BJ (cell line): ENCODE measurements at regions not wholly inside any gene's neighbourhood (a gene's known extent, or its start where the extent isn't known, plus 50 kb on each side); places are given as distances from the start of the nearest gene placed in this dataset.

Experiments
- CTCF ChIA-PET: fragments of 350-600 bp; formaldehyde crosslinking; extraction: SDS; loops from one replicate; lab custom pipeline; 2021; ENCODE audit warnings: antibody characterized with exemption, inconsistent platforms; lab: Yijun Ruan, JAX
- POLR2A ChIA-PET: fragments of 300-600 bp; sonication (Branson Sonifier 250); formaldehyde crosslinking; extraction: SDS; loops from one replicate; lab custom pipeline; 2021; ENCODE audit warnings: antibody characterized with exemption; lab: Charles Lee
- DNase-seq: peaks from one replicate; pipeline ENCODE4 v3.0.0-alpha.2; 2011; ENCODE audit warnings: low read depth
- H3K27me3 ChIP-seq: 2 replicates; pipeline ENCODE4 v1.6.0; 2011; ENCODE audit warnings: low read length; ENCODE audit not compliant: control insufficient read depth, insufficient read depth
- H3K36me3 ChIP-seq: 2 replicates; pipeline ENCODE4 v1.5.1; 2011; ENCODE audit warnings: low read length; ENCODE audit not compliant: control insufficient read depth, insufficient read depth
- H3K4me3 ChIP-seq: 2 replicates; pipeline ENCODE4 v1.5.1; 2011; ENCODE audit warnings: low read depth, mild to moderate bottlenecking, control low read depth, low read length
- TF ChIP-seq, protein P1 (sequence below): IDR thresholded peaks from 2 replicates; pipeline ENCODE4 v1.5.1; 2011; ENCODE audit warnings: low read depth, mild to moderate bottlenecking, control low read depth, inconsistent platforms, low read length, moderate library complexity; ENCODE audit not compliant: insufficient read depth

DNA sequence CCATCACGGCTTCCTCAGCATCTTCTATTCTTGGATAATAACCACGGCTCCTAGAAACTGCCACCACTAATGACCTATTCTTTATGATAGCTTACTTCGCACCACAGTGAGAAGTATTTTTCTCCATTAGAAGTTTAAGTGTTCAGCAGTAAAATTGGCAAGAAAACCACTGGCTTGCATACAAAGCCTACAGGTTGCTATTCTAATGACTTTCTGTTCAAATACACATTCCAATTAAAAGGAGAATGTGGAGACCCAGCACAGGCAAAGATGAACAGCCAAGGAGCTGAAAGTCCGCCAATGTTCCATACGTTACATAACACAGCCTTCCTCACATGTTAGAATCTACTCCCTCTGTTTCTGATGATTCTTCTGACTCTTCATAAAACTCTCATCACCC, 875.0 kb upstream of the PRKX start:
- no peaks in the 10 kb centered on the region for H3K27me3 ChIP-seq
- TF ChIP-seq, protein P1, sequence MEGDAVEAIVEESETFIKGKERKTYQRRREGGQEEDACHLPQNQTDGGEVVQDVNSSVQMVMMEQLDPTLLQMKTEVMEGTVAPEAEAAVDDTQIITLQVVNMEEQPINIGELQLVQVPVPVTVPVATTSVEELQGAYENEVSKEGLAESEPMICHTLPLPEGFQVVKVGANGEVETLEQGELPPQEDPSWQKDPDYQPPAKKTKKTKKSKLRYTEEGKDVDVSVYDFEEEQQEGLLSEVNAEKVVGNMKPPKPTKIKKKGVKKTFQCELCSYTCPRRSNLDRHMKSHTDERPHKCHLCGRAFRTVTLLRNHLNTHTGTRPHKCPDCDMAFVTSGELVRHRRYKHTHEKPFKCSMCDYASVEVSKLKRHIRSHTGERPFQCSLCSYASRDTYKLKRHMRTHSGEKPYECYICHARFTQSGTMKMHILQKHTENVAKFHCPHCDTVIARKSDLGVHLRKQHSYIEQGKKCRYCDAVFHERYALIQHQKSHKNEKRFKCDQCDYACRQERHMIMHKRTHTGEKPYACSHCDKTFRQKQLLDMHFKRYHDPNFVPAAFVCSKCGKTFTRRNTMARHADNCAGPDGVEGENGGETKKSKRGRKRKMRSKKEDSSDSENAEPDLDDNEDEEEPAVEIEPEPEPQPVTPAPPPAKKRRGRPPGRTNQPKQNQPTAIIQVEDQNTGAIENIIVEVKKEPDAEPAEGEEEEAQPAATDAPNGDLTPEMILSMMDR: no peak
- POLR2A ChIA-PET: no interaction called here
- no peaks in the 10 kb centered on the region for H3K36me3 ChIP-seq
- H3K4me3 ChIP-seq: no peak overlapping the region
- no peak for DNase-seq
- CTCF ChIA-PET: no interaction called here

DNA sequence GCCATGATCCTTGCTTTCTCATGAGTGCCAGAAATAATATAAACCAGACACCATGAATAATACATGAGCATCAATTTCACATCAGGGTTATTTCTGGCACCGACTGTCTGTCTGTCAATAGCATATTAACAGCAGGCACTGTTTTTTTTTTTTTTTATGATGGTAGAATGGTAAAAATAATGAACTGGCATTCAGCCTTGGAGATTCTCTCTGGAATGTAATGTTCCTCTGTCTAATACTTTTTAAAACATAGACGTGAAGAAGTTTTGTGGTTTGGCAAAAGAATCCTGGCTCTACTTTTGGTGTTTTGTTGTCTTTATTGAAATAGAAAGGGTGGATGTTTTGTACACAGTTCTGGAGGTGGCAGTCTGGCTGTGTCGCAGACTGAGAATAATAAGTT, 874.6 kb upstream of the PRKX start:
- Histone ChIP-seq H3K4me3 (no peak overlapping the region), H3K27me3 (no peaks in the 10 kb centered on the region), H3K36me3 (no peaks in the 10 kb centered on the region)
- TF ChIP-seq, protein P1: no peak
- DNase-seq: no peak
- ChIA-PET POLR2A (no interaction called here), CTCF (no interaction called here)

DNA sequence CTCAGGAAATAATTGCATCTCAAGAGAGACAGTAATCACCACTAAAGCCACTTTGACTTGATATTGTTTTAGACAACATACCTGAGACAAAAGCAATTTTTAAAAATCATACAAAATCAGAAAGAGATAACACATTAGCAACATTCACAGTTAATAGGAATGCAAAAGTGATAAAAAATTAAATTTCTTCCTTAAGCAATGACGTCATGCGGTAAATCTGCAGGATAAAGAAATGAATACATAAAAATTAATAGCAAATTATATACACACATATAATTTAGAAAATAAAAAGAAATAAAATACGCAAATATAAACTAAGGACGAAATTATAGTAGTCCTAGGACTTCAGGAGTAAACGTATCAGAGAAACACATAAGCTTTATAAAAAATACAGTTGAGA, 866.5 kb upstream of the PRKX start:
- Histone ChIP-seq H3K4me3 (no peak overlapping the region), H3K36me3 (no peaks in the 10 kb centered on the region), H3K27me3 (no peaks in the 10 kb centered on the region)
- TF ChIP-seq, protein P1: no peak
- POLR2A ChIA-PET: no interaction called here
- CTCF ChIA-PET: interaction anchor here (0.6 kb wide), 1 partner anchor 18 kb away, joined by 3 read pairs; no protein-coding TSS in a partner anchor
- DNase-seq: no peak

DNA sequence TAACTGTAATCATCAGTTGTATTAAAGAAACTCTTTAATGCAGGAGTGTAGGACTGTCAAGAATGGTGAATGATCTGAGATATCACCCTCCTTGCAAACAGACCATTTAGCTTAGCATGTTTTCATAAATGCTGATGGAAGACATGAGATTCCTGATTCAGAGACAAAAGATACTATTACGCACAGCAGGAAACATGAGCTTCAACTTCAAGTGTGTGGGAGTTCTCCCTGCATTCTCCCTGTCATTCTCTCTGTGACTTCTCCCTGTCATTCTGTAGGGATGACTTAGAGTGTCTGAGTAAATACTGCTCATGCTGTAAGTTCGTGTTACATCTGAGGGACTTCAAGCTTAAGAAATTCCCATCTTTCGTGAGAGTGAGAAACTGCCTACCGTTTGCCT, 866.0 kb upstream of the PRKX start:
- TF ChIP-seq, protein P1: no peak
- DNase-seq: no peak
- Histone ChIP-seq H3K4me3 (no peak overlapping the region), H3K36me3 (no peaks in the 10 kb centered on the region), H3K27me3 (no peaks in the 10 kb centered on the region)
- ChIA-PET POLR2A (no interaction called here), CTCF (interaction anchor here (0.6 kb wide), 1 partner anchor 17 kb away, joined by 3 read pairs; no protein-coding TSS in a partner anchor)

DNA sequence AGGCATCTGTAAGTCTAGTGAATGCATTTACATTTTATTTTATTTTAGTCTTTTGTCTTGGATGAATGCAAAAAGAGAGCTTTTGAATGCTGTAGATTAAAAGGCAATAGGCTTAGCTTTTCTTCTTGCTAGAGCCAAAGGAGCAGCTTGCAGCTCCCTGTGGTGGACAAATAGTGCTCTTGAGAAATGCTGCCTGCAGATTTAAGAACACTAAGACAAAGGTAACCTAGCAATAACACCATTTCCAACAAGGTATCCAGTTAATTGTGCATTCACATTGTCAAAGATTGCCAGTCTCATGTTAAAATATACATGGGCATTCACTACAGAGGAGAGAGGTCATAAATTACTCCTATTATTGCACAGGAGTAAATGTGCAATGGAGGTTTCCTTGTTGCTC, 859.2 kb upstream of the PRKX start:
- TF ChIP-seq, protein P1: no peak
- Histone ChIP-seq H3K27me3 (no peaks in the 10 kb centered on the region), H3K4me3 (no peak overlapping the region), H3K36me3 (no peaks in the 10 kb centered on the region)
- CTCF ChIA-PET: no interaction called here
- no peak for DNase-seq
- POLR2A ChIA-PET: no interaction called here
